Activated CD4-positive, alpha-beta T cell treated with anti-CD3 and anti-CD28 coated beads, Interleukin-2, amount 10 ng/mL, durations not matched to agents 7 days and 5 days (primary cell): ENCODE measurements at regions not wholly inside any gene's neighbourhood (a gene's known extent, or its start where the extent isn't known, plus 50 kb on each side); places are given as distances from the start of the nearest gene placed in this dataset.

Source experiments
- CTCF ChIA-PET: fragments of 350-600 bp; sonication (Branson Sonifier 250); formaldehyde crosslinking; loops from one replicate; lab custom pipeline; 2021; ENCODE audit warnings: antibody characterized with exemption; lab: Charles Lee
- POLR2A ChIA-PET: fragments of 350-600 bp; sonication (Branson Sonifier 250); formaldehyde crosslinking; loops from one replicate; lab custom pipeline; 2021; ENCODE audit warnings: antibody characterized with exemption; lab: Charles Lee
- DNase-seq: peaks from one replicate; pipeline ENCODE4 v3.0.0-alpha.2; 2020
- H3K27ac Mint-ChIP-seq: one replicate; pipeline ENCODE4 v1.8.0; 2021; ENCODE audit warnings: mild to moderate bottlenecking, moderate library complexity, mixed read lengths
- H3K27me3 Mint-ChIP-seq: one replicate; pipeline ENCODE4 v1.8.0; 2021; ENCODE audit warnings: mixed read lengths
- H3K36me3 Mint-ChIP-seq: one replicate; pipeline ENCODE4 v1.8.0; 2021; ENCODE audit warnings: low read depth, mixed read lengths
- H3K4me1 Mint-ChIP-seq: one replicate; pipeline ENCODE4 v1.8.0; 2021; ENCODE audit warnings: mixed read lengths
- H3K4me3 Mint-ChIP-seq: one replicate; pipeline ENCODE4 v1.8.0; 2021; ENCODE audit warnings: mild to moderate bottlenecking, moderate library complexity, mixed read lengths
- H3K9me3 Mint-ChIP-seq: one replicate; pipeline ENCODE4 v1.8.0; 2021; ENCODE audit warnings: mixed read lengths

DNA sequence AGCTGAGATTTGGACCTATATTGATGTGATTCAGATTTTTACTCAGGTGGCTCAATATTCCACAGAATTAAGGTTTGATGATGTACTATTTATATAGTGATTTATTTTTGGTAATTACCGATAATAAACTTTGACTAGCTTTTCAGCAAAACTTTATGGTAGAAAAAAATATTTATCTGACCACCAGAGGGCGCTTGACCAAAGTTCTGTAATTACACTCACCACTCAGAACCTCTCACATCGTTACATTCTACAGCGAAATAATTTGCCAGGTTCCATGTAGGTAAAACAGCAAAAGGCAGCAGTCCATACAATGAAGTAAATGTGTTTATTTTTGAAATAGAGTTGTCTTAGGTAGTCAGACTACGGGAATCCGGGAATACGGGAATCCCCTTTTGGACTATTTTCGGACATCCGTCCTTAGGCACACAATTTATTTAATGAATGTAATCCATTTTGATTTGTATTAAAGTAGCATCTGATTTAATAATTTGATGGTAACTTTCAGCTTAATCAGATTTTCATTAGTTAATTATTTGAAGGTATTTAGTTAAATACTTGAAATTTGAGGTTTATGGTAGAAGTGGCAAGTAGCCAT is 143.0 kb upstream of the DDHD1 start:
- CTCF ChIA-PET = interaction anchor here (0.6 to 0.8 kb wide), 3 partner anchors 11 to 426 kb away, joined by 3 to 4 read pairs (median 3); no protein-coding TSS in a partner anchor
- no peak overlapping the region for H3K4me3 Mint-ChIP-seq
- no peaks in the 10 kb centered on the region for H3K9me3 Mint-ChIP-seq
- H3K4me1 Mint-ChIP-seq = no peaks in the 10 kb centered on the region
- H3K27ac Mint-ChIP-seq = no peak overlapping the region
- no peaks in the 10 kb centered on the region for H3K36me3 Mint-ChIP-seq
- DNase-seq = peak; percentile 41
- no peaks in the 10 kb centered on the region for H3K27me3 Mint-ChIP-seq
- POLR2A ChIA-PET = no interaction called here

DNA sequence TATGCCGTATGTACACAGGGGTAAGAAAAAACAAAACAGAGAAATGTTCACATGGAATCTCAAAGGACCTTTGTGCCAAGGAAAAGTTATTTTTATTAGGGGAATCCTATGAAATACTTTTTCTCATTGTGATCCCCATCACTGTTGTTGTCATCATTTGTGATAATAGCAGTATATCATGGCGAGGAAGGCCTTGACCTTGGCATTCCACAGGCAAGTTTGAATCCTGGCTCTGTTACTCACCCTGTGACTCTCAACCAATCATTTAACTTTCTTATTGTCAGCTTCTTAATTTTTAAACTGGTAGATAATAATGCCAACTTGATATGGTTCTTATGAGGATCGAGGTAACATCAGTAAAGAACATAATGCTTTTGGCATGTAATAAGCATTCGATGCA is 142.2 kb upstream of the DDHD1 start:
- no peaks in the 10 kb centered on the region for H3K9me3 Mint-ChIP-seq
- H3K4me1 Mint-ChIP-seq = no peaks in the 10 kb centered on the region
- no peak overlapping the region for H3K27ac Mint-ChIP-seq
- no peaks in the 10 kb centered on the region for H3K27me3 Mint-ChIP-seq
- no peaks in the 10 kb centered on the region for H3K36me3 Mint-ChIP-seq
- DNase-seq = no peak
- ChIA-PET POLR2A (no interaction called here), CTCF (interaction anchor here (0.6 to 0.8 kb wide), 4 partner anchors 10 to 426 kb away, joined by 3 to 5 read pairs (median 4); no protein-coding TSS in a partner anchor)
- no peak overlapping the region for H3K4me3 Mint-ChIP-seq

DNA sequence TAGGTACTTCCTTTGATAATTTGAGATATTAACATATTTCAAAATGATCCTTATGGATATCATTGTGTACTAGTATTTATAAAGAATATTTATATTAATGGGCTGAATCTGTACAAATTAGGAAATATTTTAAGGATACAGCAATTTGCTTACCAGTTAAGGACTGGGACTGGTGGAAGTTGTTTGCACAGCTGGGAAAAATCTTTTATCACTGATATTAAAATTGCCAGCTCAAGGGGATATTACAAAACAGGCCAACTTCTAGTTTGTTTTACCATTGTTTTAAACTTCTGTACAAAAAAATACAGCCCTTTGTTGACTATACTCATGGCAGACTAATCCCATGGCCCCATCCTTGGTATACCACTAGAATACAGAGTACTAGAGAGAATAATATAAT is 133.2 kb upstream of the DDHD1 start:
- Mint-ChIP-seq H3K4me1 (no peaks in the 10 kb centered on the region), H3K4me3 (no peak overlapping the region), H3K9me3 (peaks cover 8% of the 10 kb centered on the region), H3K36me3 (no peaks in the 10 kb centered on the region), H3K27ac (no peak overlapping the region), H3K27me3 (peaks cover 2% of the 10 kb centered on the region)
- ChIA-PET CTCF (no interaction called here), POLR2A (no interaction called here)
- DNase-seq = no peak

DNA sequence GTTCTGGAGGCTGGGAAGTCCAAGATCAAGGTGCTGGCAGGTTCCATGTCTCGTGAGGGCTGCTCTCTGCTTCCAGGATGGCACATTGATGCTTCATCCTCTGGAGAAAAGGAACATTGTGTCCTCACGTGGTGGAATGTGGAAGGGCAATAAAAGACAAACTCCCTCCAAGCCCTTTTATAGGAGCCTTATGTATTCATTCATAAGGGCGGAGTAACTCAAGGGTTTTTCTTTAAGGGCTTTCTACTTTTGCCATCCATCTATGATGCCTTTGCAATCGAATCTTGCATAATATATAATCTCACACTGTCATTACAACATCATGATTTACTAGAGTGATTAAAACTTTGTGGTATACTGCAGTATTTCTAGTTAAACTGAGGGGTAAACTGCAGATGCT is 132.7 kb upstream of the DDHD1 start:
- POLR2A ChIA-PET = no interaction called here
- Mint-ChIP-seq H3K4me3 (no peak overlapping the region), H3K27me3 (peaks cover 2% of the 10 kb centered on the region), H3K9me3 (peaks cover 10% of the 10 kb centered on the region), H3K4me1 (no peaks in the 10 kb centered on the region), H3K27ac (no peak overlapping the region), H3K36me3 (no peaks in the 10 kb centered on the region)
- DNase-seq = no peak
- CTCF ChIA-PET = interaction anchor here (1.3 kb wide), 1 partner anchor 10 kb away, joined by 4 read pairs; no protein-coding TSS in a partner anchor

DNA sequence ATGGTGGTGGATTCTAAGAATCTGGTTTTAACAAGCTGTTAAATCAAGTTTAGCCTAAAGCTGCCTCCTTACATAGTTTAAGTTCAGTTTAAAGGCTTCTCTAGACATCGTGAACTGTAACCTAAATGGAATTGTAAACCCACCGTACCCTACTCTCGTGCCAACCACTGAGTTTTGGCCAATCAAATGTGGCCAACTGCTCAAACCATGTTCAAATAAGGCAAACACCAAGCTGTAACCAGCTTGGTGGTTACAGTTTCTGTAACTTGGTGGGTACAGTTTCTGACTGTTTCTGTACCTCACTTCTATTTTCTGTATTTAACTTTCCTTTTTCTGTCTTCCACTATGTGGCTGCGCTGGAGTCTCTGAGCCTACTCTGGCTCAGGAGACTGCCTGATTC is 131.9 kb upstream of the DDHD1 start:
- Mint-ChIP-seq H3K27ac (no peak overlapping the region), H3K9me3 (peaks cover 13% of the 10 kb centered on the region), H3K27me3 (peaks cover 2% of the 10 kb centered on the region), H3K36me3 (no peaks in the 10 kb centered on the region), H3K4me1 (no peaks in the 10 kb centered on the region), H3K4me3 (no peak overlapping the region)
- CTCF ChIA-PET = interaction anchor here (1.3 kb wide), 1 partner anchor 11 kb away, joined by 4 read pairs; no protein-coding TSS in a partner anchor
- POLR2A ChIA-PET = no interaction called here
- no peak for DNase-seq

DNA sequence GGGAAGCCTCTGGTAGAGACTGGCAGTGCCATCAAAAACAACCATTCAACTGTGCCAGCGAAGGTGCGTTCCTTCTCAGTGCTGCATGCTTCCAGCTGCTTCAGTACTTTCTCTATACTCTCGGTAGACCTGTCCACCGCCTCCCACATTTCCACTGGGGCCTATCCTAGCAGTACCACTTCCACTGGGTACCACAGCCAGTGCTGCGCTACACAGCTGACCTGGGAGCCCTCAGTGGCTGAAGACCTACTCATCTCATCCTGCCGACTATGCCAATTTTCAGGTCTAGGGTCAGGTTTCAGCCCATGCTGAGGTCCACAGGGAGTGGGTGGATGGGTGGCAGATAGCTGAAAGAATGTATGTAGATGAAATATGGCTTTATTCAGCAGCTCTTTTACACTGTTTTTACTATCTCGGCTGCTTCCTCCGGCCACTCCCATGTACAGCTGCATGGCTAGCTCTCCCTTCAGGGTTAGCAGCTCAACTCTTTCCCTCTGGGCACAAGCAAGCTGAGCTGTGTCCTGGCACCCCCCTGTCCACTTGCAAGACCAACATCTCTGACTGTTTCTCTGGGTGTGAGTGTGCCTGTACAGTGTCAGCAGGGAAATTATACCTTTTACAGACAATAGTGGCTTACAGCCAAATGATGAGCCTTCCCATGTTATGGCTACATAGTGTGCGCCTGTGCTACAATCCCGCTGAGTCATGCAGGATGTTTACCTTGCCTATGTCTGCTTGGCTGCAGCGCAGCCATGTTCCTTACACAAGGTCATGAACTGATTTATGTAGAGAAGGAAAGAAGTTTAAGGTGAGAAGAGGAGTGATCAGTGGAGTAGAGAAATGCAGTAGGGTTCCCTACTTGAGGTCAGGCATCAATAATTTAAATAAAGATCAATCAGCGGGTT is 125.7 kb upstream of the DDHD1 start:
- Mint-ChIP-seq H3K4me3 (no peak overlapping the region), H3K9me3 (peaks cover 15% of the 10 kb centered on the region), H3K27me3 (no peaks in the 10 kb centered on the region), H3K27ac (no peak overlapping the region), H3K4me1 (no peaks in the 10 kb centered on the region), H3K36me3 (no peaks in the 10 kb centered on the region)
- CTCF ChIA-PET = interaction anchor here (0.6 to 0.8 kb wide), 2 partner anchors 17 to 518 kb away, joined by 3 to 5 read pairs; no protein-coding TSS in a partner anchor
- POLR2A ChIA-PET = no interaction called here
- DNase-seq = no peak

DNA sequence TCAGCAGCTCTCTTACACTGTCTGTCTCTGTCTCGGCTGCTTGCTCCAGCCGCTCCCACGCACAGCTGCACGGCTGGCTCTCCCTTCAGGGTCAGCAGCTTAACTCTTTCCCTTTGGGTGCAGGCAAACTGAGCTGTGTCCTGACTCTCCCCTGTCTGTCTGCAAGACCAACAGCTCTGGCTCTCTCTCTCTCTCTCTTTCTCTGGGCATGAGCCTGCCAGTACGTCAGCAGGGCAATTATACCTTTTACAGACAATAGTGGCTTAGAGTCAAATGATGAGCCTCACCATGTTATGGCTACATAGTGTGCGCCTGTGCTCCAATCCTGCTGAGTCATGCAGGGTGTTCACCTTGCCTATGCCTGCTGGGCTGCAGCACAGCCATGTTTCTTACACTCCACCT is 120.5 kb upstream of the DDHD1 start:
- no peak overlapping the region for H3K4me3 Mint-ChIP-seq
- peaks cover 3% of the 10 kb centered on the region for H3K9me3 Mint-ChIP-seq
- H3K27me3 Mint-ChIP-seq = no peaks in the 10 kb centered on the region
- H3K4me1 Mint-ChIP-seq = no peaks in the 10 kb centered on the region
- ChIA-PET CTCF (interaction anchor here (0.5 kb wide), 2 partner anchors 61 to 290 kb away, joined by 3 read pairs; no protein-coding TSS in a partner anchor), POLR2A (interaction anchor here (0.6 kb wide), 1 partner anchor 136 kb away, joined by 3 read pairs; no protein-coding TSS in a partner anchor)
- DNase-seq = no peak
- H3K36me3 Mint-ChIP-seq = no peaks in the 10 kb centered on the region
- H3K27ac Mint-ChIP-seq = no peak overlapping the region

DNA sequence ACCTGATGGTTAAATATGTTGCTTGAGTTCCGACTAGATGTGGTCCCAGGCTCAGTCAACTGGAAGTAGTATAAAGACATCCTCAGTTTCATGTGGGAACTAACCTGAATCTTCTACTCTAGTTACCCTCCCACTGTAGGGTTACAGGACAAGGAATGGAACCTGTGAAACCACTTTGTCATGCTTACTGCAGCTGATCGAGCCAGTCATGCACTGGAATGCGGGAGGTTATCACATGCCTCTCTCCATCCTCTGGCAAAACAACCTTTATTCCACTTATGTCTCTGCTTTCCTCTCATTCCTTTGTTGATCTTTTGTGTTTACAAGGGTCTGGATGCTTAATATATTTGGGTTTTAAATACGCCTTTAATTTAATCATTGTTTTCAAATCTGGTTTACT is 111.9 kb upstream of the DDHD1 start:
- CTCF ChIA-PET = interaction anchor here (1.2 kb wide), 1 partner anchor 10 kb away, joined by 3 read pairs; no protein-coding TSS in a partner anchor
- H3K4me3 Mint-ChIP-seq = no peak overlapping the region
- no peak for DNase-seq

DNA sequence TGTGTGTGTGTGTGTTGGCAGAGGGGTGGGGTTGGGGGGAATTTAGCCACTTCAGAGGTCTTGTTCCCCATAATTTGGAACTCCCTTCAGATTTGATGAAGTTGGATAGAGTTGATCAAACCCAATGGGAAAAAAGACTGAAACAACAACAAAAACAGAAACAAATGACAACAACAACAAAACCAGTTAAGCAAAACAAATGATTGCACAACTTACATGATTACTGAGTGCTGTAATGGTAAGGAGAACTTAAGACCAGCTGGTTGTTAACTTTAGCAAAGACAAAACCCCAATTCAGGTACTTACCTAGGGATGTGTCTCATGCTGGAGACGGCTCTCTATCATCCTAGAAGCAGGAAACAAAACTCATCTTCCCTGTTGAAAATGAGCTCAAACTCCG is 107.8 kb upstream of the DDHD1 start:
- Mint-ChIP-seq H3K9me3 (peaks cover 23% of the 10 kb centered on the region), H3K27ac (no peak overlapping the region), H3K36me3 (no peaks in the 10 kb centered on the region), H3K4me1 (no peaks in the 10 kb centered on the region), H3K27me3 (peaks cover 12% of the 10 kb centered on the region), H3K4me3 (no peak overlapping the region)
- CTCF ChIA-PET = no interaction called here
- no peak for DNase-seq
- POLR2A ChIA-PET = no interaction called here

More for the DNA sequence above, 111.9 kb upstream of the DDHD1 start:
- no peaks in the 10 kb centered on the region for H3K36me3 Mint-ChIP-seq
- no peaks in the 10 kb centered on the region for H3K4me1 Mint-ChIP-seq
- H3K27me3 Mint-ChIP-seq = peaks cover 12% of the 10 kb centered on the region
- H3K27ac Mint-ChIP-seq = no peak overlapping the region
- peaks cover 19% of the 10 kb centered on the region for H3K9me3 Mint-ChIP-seq
- POLR2A ChIA-PET = no interaction called here

DNA sequence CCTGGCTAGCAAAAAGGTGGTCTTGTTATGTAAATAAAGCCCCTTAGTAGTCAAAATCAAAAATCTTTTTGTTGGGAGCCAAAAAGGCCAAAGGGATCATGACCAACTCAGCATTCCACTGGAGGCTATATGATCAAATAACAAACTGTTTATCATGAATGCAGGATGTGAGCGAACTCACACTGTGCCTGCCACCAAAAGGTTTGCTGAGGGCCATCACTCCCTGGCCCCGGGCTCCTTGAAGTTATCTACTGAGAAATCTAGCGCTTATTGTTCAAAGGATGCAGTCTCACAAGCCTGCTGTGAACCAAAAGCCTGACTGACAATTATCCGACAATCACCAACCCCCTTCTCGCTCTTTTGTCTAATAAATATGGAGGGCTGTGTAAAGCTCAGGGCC is 107.2 kb upstream of the DDHD1 start:
- Mint-ChIP-seq H3K4me3 (no peak overlapping the region), H3K27ac (no peak overlapping the region), H3K27me3 (peaks cover 12% of the 10 kb centered on the region), H3K4me1 (no peaks in the 10 kb centered on the region), H3K36me3 (no peaks in the 10 kb centered on the region), H3K9me3 (peaks cover 21% of the 10 kb centered on the region)
- ChIA-PET POLR2A (no interaction called here), CTCF (no interaction called here)
- DNase-seq = no peak

DNA sequence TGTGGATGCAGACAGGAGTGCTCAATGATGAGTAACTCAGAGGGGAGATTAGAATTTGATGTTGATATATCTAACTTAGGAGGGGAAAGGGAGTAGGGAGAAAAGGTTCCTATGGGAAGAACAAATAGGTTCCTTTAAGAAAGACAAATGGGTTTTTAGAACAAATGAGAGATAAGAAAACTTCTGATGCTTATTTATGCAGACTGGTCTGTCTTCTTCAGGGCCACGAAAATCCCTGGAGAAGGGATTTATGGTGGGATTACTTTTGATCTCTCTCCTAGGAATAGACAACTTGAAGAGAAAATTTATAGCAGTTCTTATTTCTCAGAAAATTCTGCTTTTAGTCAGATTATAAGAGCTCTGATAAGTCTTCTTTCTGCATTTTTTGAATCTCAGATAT is 99.0 kb upstream of the DDHD1 start:
- Mint-ChIP-seq H3K27me3 (no peaks in the 10 kb centered on the region), H3K4me3 (no peak overlapping the region), H3K36me3 (no peaks in the 10 kb centered on the region), H3K4me1 (no peaks in the 10 kb centered on the region), H3K9me3 (peaks cover 26% of the 10 kb centered on the region), H3K27ac (no peak overlapping the region)
- ChIA-PET POLR2A (no interaction called here), CTCF (no interaction called here)
- no peak for DNase-seq

DNA sequence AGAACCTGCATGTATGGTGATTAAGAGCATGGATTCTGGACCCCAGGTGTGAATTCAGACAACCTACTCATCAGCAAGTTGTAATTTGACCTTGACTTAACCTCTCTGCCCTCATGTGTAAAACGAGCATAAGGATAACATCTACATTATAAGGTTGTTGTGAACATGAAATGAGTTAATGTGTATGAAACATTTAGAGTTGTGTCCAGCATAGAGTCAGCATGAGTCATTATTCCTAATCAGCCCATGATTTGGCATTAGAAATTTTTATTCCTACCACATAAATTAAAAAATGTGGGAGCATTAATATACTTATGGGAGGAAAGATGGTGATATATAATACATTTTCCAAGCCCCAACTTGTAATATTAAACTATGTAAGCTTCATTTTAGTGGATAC is 95.9 kb upstream of the DDHD1 start:
- no peak for DNase-seq
- no peaks in the 10 kb centered on the region for H3K27me3 Mint-ChIP-seq
- H3K4me1 Mint-ChIP-seq = no peaks in the 10 kb centered on the region
- no peaks in the 10 kb centered on the region for H3K36me3 Mint-ChIP-seq
- no peak overlapping the region for H3K27ac Mint-ChIP-seq
- H3K4me3 Mint-ChIP-seq = no peak overlapping the region
- peaks cover 23% of the 10 kb centered on the region for H3K9me3 Mint-ChIP-seq
- CTCF ChIA-PET = no interaction called here
- POLR2A ChIA-PET = no interaction called here
